ENCODE measurements at regions not wholly inside any gene's neighbourhood (a gene's known extent, or its start where the extent isn't known, plus 50 kb on each side); places are given as distances from the start of the nearest gene placed in this dataset.

DNA sequence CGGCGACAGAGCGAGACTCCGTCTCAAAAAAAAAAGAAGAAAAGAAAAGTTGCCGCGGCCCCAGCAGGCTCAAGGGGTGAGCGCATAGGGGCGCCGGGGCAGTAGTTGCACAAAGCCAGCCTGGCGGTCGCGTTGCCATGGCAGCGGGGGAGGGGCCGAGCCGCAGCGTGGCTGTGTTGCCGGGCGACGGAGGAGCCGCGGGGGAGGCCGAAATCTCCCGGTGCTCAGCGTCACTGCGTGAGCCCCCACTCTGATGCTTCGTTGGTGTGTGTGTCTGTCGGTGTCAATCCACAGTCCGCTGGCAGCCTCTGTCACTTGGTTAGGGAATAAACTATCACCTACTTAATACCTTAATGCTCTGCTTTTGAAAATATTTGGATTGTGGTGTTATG is 82.9 kb upstream of the C1QTNF9B start:
- no peak for TF ChIP-seq CTCF (optimal IDR thresholded peaks at IDR 0.05 in 1 of 3, IDR thresholded peaks at IDR 0.05 in 1 of 3, conservative IDR thresholded peaks at IDR 0.05 in 1 of 3; ENCODE audit: extremely low read depth in 1 of 3, insufficient read depth in 2 of 3, low read length in 3 of 3)
- TF ChIP-seq EZH2 (IDR thresholded peaks at IDR 0.05; ENCODE audit: low read length): no peak
